BLaER1 (cell line): ENCODE measurements at regions not wholly inside any gene's neighbourhood (a gene's known extent, or its start where the extent isn't known, plus 50 kb on each side); places are given as distances from the start of the nearest gene placed in this dataset.

Source experiments
- H3K27ac ChIP-seq: shearing (Covaris generic); formaldehyde crosslinking; 2 replicates; pipeline ENCODE4 v1.8.1; 2022
- H3K27me3 ChIP-seq: shearing (Covaris generic); formaldehyde crosslinking; 2 replicates; pipeline ENCODE4 v1.8.1; 2022
- H3K36me3 ChIP-seq: shearing (Covaris generic); formaldehyde crosslinking; 2 replicates; pipeline ENCODE4 v1.8.1; 2022
- H3K4me1 ChIP-seq: shearing (Covaris generic); formaldehyde crosslinking; 2 replicates; pipeline ENCODE4 v1.8.1; 2022
- H3K4me2 ChIP-seq: shearing (Covaris generic); formaldehyde crosslinking; 2 replicates; pipeline ENCODE4 v1.8.1; 2022
- H3K4me3 ChIP-seq: shearing (Covaris generic); formaldehyde crosslinking; 2 replicates; pipeline ENCODE4 v1.8.1; 2022
- H3K9ac ChIP-seq: shearing (Covaris generic); formaldehyde crosslinking; 2 replicates; pipeline ENCODE4 v1.8.1; 2022
- H3K9me3 ChIP-seq: shearing (Covaris generic); formaldehyde crosslinking; 2 replicates; pipeline ENCODE4 v1.8.1; 2022
- H4K20me1 ChIP-seq: shearing (Covaris generic); formaldehyde crosslinking; 2 replicates; pipeline ENCODE4 v1.8.1; 2022
- Cebpa-rat ChIP-seq: shearing (Covaris generic); IDR thresholded peaks from 2 replicates; pipeline ENCODE4 v1.8.1; 2022

DNA sequence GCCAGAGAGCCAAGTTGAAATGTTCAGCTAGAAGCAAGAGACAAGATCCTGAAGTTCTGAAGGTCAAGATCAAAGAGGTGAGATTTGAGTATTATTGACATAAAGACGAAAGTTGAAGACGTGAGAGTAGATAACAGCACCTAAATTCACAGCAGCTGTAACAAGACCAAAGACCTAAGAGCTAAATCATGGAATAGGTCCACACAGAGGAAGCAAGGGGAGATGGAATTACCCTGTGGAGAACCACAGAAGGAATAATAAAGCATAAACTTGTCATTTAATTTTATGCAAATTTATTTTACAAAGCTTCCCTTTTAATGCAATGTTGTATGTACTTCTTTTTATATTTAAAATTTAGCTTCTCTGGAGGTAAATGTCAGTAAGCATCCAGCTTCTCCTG is 523.7 kb downstream of the NR2F1-AS1 start:
- H3K27ac ChIP-seq, result no peak overlapping the region
- no peak overlapping the region for H3K4me2 ChIP-seq
- H4K20me1 ChIP-seq, result no peaks in the 10 kb centered on the region
- no peaks in the 10 kb centered on the region for H3K9me3 ChIP-seq
- TF ChIP-seq Cebpa-rat, result no peak
- no peak overlapping the region for H3K4me3 ChIP-seq
- H3K27me3 ChIP-seq, result no peaks in the 10 kb centered on the region
- no peaks in the 10 kb centered on the region for H3K36me3 ChIP-seq
- no peaks in the 10 kb centered on the region for H3K4me1 ChIP-seq
- H3K9ac ChIP-seq, result no peak overlapping the region

DNA sequence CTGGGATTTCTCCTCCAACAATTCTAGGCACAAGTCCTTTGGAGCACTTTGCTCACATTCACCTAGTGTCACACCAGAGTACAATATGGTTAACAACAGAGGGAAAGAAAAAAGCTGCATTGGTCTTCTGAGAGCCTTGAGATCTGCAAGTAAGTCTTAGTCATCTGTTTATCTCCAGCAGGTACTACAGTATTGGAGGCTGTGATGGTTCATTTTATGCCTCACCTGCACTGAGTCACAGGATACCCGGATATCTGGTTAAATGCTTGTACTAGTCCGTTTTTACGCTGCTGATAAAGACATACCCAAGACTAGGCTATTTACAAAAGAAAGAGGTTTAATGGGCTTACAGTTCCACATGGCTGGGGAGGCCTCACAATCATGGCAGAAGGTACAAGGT is 525.0 kb downstream of the NR2F1-AS1 start:
- H3K4me2 ChIP-seq, result no peak overlapping the region
- no peak overlapping the region for H3K4me3 ChIP-seq
- no peaks in the 10 kb centered on the region for H3K27me3 ChIP-seq
- H3K27ac ChIP-seq, result no peak overlapping the region
- no peaks in the 10 kb centered on the region for H3K36me3 ChIP-seq
- H3K9me3 ChIP-seq, result no peaks in the 10 kb centered on the region
- TF ChIP-seq Cebpa-rat, result no peak
- no peak overlapping the region for H3K9ac ChIP-seq
- no peaks in the 10 kb centered on the region for H3K4me1 ChIP-seq
- no peaks in the 10 kb centered on the region for H4K20me1 ChIP-seq

DNA sequence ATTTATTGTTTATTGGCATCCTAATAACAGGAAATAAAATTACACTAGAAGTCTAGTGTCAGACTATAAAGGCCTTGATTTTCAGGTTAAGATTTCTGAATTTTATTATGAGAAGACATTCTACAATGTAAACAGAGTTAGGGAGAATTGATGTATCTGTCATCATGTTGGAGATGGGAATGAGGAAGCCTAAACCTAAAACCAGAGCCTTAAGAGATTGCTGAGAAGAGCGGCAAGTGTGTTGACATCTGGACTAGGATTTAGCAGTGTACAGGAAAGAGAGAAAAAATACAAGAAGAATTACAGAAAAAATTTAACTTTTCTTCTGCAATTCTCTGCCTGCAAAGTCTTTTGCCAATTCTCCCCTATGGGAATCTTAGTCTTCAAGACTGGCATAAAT is 525.5 kb downstream of the NR2F1-AS1 start:
- H3K9ac ChIP-seq, result no peak overlapping the region
- no peaks in the 10 kb centered on the region for H3K27me3 ChIP-seq
- H3K27ac ChIP-seq, result no peak overlapping the region
- no peaks in the 10 kb centered on the region for H3K4me1 ChIP-seq
- no peak overlapping the region for H3K4me3 ChIP-seq
- H3K9me3 ChIP-seq, result no peaks in the 10 kb centered on the region
- no peaks in the 10 kb centered on the region for H3K36me3 ChIP-seq
- H3K4me2 ChIP-seq, result no peak overlapping the region
- no peaks in the 10 kb centered on the region for H4K20me1 ChIP-seq
- no peak for TF ChIP-seq Cebpa-rat

DNA sequence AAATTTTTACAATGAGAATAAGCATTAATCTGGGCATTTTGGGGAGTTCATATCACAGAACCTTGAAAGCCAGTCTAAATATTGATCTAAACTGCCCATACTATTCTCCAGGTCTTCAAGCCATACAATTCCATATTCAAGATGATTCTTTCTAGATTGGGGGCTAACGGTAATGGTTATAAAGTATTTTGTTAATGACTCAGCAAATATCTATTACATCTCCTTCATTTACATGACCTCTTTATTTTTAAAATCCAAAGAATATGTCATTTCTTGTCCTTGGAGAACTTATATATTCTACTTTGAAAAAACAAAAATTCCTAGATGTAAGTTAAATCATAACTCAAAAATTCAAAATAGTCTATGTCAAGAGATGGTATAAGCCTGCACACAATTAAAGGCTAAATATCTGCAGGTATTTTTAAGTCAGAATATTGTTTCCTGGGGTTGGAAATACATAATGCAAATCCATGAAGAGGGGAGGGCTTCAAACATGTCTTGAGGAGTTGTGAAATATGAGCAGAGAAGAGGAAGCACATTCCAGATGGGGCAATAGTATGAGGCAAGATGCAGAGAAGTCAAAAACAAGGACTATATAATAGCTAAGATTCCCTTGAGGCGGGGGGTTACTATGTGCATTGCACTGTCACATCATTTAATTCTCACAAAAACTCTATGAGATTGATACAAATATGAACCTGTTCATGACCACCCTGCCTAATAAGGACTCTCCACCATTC is 526.4 kb downstream of the NR2F1-AS1 start:
- no peak overlapping the region for H3K4me2 ChIP-seq
- H3K27me3 ChIP-seq, result no peaks in the 10 kb centered on the region
- TF ChIP-seq Cebpa-rat, result no peak

DNA sequence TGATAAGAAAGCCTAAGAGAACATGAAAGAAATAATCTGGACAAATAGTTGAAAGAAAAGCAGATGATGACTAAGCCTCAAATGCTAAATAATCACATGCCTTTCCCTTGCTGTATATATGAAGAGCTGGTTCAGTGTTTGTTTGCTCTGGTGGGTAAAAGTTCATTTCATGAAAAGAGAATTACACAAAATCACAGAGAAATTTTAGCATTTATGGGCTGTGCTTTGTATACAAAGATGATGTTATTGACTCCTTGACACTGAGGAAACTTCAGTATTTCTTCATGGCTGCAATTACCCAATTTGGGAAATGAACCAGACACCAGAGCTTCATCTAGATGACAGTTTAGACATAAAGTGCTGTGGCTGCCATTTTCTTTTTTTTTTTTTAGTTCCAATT is 527.2 kb downstream of the NR2F1-AS1 start:
- Histone ChIP-seq H3K4me3 (no peak overlapping the region), H3K4me2 (no peak overlapping the region), H3K9ac (no peak overlapping the region), H3K27me3 (no peaks in the 10 kb centered on the region), H3K9me3 (no peaks in the 10 kb centered on the region), H4K20me1 (no peaks in the 10 kb centered on the region), H3K36me3 (no peaks in the 10 kb centered on the region), H3K27ac (no peak overlapping the region), H3K4me1 (no peaks in the 10 kb centered on the region)
- no peak for TF ChIP-seq Cebpa-rat

More for the DNA sequence above, 526.4 kb downstream of the NR2F1-AS1 start:
- H4K20me1 ChIP-seq, result no peaks in the 10 kb centered on the region
- H3K36me3 ChIP-seq, result no peaks in the 10 kb centered on the region
- H3K4me3 ChIP-seq, result no peak overlapping the region
- H3K9me3 ChIP-seq, result no peaks in the 10 kb centered on the region
- H3K9ac ChIP-seq, result no peak overlapping the region
- no peak overlapping the region for H3K27ac ChIP-seq
- no peaks in the 10 kb centered on the region for H3K4me1 ChIP-seq

DNA sequence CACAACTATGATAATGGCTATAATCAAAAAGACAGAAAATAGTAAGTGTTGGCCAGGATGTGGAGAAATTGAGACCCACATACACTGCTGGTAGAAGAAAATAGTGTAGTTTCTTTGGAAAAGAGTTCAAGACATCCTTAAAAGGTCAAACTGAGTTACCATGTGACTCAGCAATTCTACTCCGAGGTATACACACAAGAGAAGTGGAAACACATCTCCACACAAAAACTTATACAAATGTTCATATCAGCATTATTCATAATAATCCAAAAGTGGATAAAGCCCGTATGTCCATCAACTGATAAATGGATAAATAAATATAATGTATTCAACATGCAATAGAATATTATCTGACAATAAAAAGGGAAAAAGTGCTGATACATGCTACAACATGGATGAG is 532.2 kb downstream of the NR2F1-AS1 start:
- Histone ChIP-seq H3K9me3 (no peaks in the 10 kb centered on the region), H3K9ac (no peak overlapping the region), H4K20me1 (no peaks in the 10 kb centered on the region), H3K4me2 (no peak overlapping the region), H3K36me3 (no peaks in the 10 kb centered on the region), H3K27ac (no peak overlapping the region), H3K4me1 (no peaks in the 10 kb centered on the region), H3K27me3 (no peaks in the 10 kb centered on the region), H3K4me3 (no peak overlapping the region)
- no peak for TF ChIP-seq Cebpa-rat

DNA sequence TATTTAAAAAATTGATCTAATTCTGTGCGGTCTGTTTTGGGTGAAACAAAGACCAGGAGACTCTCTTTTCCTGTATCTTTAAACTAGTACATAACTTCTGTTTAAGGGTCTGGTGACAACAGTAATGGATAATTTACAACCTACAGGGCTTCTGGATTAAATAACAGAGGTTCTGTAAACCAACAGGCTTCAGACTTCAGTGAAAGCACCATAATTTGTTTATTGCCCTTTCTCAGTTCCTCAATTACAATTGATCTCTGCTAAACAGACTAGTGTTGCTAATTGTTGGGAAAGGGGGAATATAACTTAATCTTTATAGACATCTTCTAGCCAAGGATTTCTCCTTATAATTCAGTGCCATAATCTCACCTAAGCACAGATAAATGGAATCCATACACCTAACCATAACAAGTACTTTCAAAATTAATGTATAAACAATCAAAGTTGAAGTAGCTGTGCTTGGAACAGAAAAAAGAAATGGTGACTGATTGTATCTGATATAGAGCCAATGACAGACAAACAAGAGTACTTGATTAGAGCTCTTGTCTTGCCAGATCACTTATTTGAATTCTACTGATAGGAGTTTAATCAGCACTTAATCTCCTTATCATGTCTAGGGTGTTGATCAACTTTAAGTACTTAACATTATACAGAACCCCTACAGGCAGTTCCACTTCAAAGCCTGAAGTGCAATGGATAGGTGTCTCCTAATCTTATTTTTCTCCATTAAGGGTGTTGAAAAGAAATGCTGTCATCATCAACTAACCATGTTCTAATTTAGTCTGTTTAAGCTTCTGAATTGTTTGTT is 536.0 kb downstream of the NR2F1-AS1 start:
- H3K9me3 ChIP-seq, result no peaks in the 10 kb centered on the region
- no peaks in the 10 kb centered on the region for H3K27me3 ChIP-seq
- no peaks in the 10 kb centered on the region for H3K36me3 ChIP-seq
- no peak overlapping the region for H3K4me2 ChIP-seq
- no peaks in the 10 kb centered on the region for H3K4me1 ChIP-seq
- H3K27ac ChIP-seq, result no peak overlapping the region
- H3K9ac ChIP-seq, result no peak overlapping the region
- no peak overlapping the region for H3K4me3 ChIP-seq
- TF ChIP-seq Cebpa-rat, result no peak
- no peaks in the 10 kb centered on the region for H4K20me1 ChIP-seq

DNA sequence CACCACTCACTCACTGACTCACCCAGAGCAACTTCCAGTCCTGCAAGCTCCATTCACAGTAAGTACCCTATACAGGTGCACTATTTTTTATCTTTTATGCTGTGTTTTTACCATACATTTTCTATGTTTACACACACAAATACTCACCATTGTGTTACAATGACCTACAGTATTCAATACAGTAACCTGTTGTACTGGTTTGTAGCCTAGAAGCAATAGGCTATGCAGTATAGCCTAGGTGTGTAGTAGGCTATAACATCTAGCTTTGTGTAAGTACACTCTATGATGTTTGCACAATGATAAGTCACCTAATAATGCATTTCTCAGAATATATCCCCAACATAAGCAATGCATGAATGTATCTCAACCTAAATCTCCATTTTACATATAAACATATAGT is 541.1 kb downstream of the NR2F1-AS1 start:
- Histone ChIP-seq H3K36me3 (no peaks in the 10 kb centered on the region), H3K4me2 (no peak overlapping the region), H3K9me3 (no peaks in the 10 kb centered on the region), H3K27ac (no peak overlapping the region), H3K4me3 (no peak overlapping the region), H3K27me3 (no peaks in the 10 kb centered on the region), H4K20me1 (no peaks in the 10 kb centered on the region), H3K9ac (no peak overlapping the region), H3K4me1 (no peaks in the 10 kb centered on the region)
- TF ChIP-seq Cebpa-rat, result no peak

DNA sequence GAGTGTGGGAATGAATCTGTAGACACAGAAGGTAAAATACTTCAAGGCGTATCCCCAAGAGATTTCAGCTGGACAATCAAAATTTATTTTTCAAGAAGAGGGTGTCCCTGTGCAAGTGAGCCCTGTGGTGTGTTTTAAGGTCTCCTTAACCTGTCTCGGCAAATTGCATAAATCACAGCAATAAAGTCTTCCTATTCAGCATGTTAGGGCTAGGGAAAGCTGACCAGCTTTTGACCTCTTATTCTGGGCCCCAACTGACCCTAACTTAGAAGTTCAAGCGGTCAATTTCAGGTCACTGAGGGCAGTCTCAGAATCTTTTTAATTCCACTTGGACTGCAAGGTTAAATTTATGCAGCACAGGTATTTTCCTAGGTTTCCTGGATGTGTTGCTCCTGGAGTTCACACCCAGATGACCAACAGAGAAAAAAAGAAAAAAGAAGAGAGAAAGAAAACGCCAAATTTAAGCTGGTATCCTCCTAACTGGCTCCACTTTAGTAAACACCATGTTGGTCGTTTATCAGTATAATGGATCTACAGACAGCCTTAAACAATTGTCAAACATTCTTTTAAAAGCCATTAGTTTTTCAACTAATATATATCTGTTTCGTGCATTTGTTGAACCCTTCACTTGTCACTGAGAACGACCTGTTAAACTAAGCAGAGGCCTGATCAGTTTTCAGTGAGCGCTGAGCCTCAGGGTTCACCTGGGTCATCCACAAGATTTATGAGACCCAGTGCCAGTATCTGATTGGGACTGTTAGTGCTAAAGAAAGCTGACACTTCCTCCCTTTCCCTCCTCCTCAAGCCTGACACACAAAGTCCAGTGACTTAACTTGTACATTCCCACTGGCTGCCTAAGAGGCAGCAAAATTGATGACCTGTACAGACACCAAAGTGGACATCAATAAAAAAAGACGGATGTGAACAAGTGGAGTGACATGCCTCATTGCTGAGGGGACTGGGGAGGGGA is 546.1 kb downstream of the NR2F1-AS1 start:
- Histone ChIP-seq H3K4me2 (no peak overlapping the region), H3K27ac (no peak overlapping the region), H3K4me3 (no peak overlapping the region), H3K9me3 (no peaks in the 10 kb centered on the region), H3K27me3 (no peaks in the 10 kb centered on the region), H3K9ac (no peak overlapping the region), H3K4me1 (no peaks in the 10 kb centered on the region), H3K36me3 (no peaks in the 10 kb centered on the region), H4K20me1 (no peaks in the 10 kb centered on the region)
- no peak for TF ChIP-seq Cebpa-rat
